ENCODE measurements at regions not wholly inside any gene's neighbourhood (a gene's known extent, or its start where the extent isn't known, plus 50 kb on each side); places are given as distances from the start of the nearest gene placed in this dataset.

DNA sequence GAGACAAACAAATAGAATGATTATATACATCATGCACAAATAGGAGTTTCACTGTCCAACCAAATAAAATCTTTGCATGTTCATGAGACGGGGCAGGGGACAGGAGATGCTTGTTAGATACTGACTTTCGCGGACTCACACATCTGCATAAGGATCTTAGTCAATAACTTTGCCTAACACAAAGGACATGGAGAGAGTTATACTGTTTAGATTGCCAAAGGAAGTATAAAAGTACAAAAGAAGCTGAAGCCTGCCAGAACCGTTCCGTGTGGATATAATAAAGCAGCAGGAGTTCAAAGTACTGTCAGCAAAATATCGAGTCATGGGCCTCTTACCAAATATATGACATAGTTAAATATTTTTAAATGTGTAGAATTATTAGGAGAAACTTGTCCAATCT lies 1148.4 kb downstream of the EFNA5 start:
- TF ChIP-seq FOXP2 (optimal IDR thresholded peaks at IDR 0.05; ENCODE audit: borderline replicate concordance, extremely low read depth, extremely low read length, insufficient read depth) (no peak), POLR2AphosphoS5 (IDR thresholded peaks at IDR 0.05; ENCODE audit: low read depth, low read length) (no peak), TAF1 (IDR thresholded peaks at IDR 0.05; ENCODE audit: borderline replicate concordance, insufficient read depth, low read length) (no peak), REST (IDR thresholded peaks at IDR 0.05; ENCODE audit: insufficient read depth in 1 of 2, low read depth in 2 of 2, low read length in 2 of 2) (no peak), SIN3A (IDR thresholded peaks at IDR 0.05; ENCODE audit: borderline replicate concordance, insufficient read depth, low read length) (no peak)

DNA sequence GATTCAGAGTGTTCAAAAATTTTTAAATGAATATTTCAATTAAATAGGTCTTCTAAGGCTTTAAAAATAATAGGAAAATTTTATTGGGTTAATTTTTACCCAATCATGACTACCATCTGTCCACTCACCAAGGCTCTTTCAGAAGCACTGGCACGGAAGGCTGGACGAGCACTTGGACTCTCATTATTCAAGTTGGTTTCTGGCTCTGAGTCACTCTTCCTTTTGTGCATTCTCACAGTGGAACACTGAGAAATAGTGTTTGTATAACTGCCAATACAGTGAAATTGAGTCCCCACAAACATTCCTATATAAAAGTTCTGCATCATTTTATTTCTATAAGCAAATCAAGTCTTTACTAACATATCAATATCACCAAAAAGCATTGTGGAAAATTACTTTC lies 1149.0 kb downstream of the EFNA5 start:
- TF ChIP-seq SIN3A (IDR thresholded peaks at IDR 0.05; ENCODE audit: borderline replicate concordance, insufficient read depth, low read length): no peak
- TF ChIP-seq REST (IDR thresholded peaks at IDR 0.05; ENCODE audit: insufficient read depth in 1 of 2, low read depth in 2 of 2, low read length in 2 of 2): no peak
- TF ChIP-seq TAF1 (IDR thresholded peaks at IDR 0.05; ENCODE audit: borderline replicate concordance, insufficient read depth, low read length): no peak
- TF ChIP-seq POLR2AphosphoS5 (IDR thresholded peaks at IDR 0.05; ENCODE audit: low read depth, low read length): no peak
- TF ChIP-seq FOXP2 (optimal IDR thresholded peaks at IDR 0.05; ENCODE audit: borderline replicate concordance, extremely low read depth, extremely low read length, insufficient read depth): no peak

DNA sequence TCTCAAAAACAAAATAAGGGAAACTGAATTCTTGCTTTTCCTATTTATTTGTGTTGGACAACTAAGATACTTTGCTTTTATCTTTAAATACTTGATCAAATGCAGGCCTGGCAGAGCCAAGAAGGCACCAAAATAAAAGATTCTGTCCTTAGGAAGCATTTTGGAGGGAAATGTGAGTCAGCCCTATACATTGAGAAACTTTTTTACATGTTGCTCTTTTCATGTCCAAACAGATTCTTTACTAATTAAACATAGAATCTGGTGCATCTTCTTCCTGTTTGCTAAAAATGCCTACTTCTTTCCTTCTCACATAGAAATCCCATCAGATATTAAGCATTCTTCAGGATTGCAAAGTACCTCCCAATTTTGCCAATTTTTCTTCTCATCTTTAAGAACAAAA lies 1160.4 kb downstream of the EFNA5 start:
- TF ChIP-seq POLR2AphosphoS5 (IDR thresholded peaks at IDR 0.05; ENCODE audit: low read depth, low read length) (no peak), TAF1 (IDR thresholded peaks at IDR 0.05; ENCODE audit: borderline replicate concordance, insufficient read depth, low read length) (no peak), REST (IDR thresholded peaks at IDR 0.05; ENCODE audit: insufficient read depth in 1 of 2, low read depth in 2 of 2, low read length in 2 of 2) (no peak), FOXP2 (optimal IDR thresholded peaks at IDR 0.05; ENCODE audit: borderline replicate concordance, extremely low read depth, extremely low read length, insufficient read depth) (no peak), SIN3A (IDR thresholded peaks at IDR 0.05; ENCODE audit: borderline replicate concordance, insufficient read depth, low read length) (no peak)

- TF ChIP-seq TAF1 (IDR thresholded peaks at IDR 0.05; ENCODE audit: borderline replicate concordance, insufficient read depth, low read length): no peak
- TF ChIP-seq SIN3A (IDR thresholded peaks at IDR 0.05; ENCODE audit: borderline replicate concordance, insufficient read depth, low read length): no peak
- no peak for TF ChIP-seq REST (IDR thresholded peaks at IDR 0.05; ENCODE audit: insufficient read depth in 1 of 2, low read depth in 2 of 2, low read length in 2 of 2)
- no peak for TF ChIP-seq FOXP2 (optimal IDR thresholded peaks at IDR 0.05; ENCODE audit: borderline replicate concordance, extremely low read depth, extremely low read length, insufficient read depth)
- TF ChIP-seq POLR2AphosphoS5 (IDR thresholded peaks at IDR 0.05; ENCODE audit: low read depth, low read length): no peak
These were observed 1161.8 kb downstream of the EFNA5 start for GRCh38 chr5:106508894-106509293.

DNA sequence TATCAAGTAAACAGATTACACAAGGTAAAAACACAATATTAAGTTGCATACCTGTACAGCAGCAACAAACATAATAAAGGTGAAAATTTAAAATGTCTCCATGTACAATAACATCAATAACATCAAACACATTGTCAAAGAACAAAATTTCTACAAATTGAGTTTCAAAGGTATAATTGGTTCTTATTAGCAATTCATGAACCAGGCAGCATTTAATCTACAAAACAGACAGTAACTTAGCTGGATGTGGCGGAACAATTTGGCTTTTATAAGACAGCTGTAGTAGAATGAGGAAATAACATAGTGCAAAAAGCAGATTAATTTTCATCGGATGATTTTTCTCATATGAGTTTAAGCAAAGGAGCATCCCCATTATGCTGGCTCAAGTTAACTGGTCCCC lies 1176.8 kb downstream of the EFNA5 start:
- no peak for TF ChIP-seq TAF1 (IDR thresholded peaks at IDR 0.05; ENCODE audit: borderline replicate concordance, insufficient read depth, low read length)
- no peak for TF ChIP-seq FOXP2 (optimal IDR thresholded peaks at IDR 0.05; ENCODE audit: borderline replicate concordance, extremely low read depth, extremely low read length, insufficient read depth)
- no peak for TF ChIP-seq REST (IDR thresholded peaks at IDR 0.05; ENCODE audit: insufficient read depth in 1 of 2, low read depth in 2 of 2, low read length in 2 of 2)
- TF ChIP-seq SIN3A (IDR thresholded peaks at IDR 0.05; ENCODE audit: borderline replicate concordance, insufficient read depth, low read length): no peak
- no peak for TF ChIP-seq POLR2AphosphoS5 (IDR thresholded peaks at IDR 0.05; ENCODE audit: low read depth, low read length)

All from PFSK-1 (cell line).